ENCODE measurements at regions not wholly inside any gene's neighbourhood (a gene's known extent, or its start where the extent isn't known, plus 50 kb on each side); places are given as distances from the start of the nearest gene placed in this dataset.

DNA sequence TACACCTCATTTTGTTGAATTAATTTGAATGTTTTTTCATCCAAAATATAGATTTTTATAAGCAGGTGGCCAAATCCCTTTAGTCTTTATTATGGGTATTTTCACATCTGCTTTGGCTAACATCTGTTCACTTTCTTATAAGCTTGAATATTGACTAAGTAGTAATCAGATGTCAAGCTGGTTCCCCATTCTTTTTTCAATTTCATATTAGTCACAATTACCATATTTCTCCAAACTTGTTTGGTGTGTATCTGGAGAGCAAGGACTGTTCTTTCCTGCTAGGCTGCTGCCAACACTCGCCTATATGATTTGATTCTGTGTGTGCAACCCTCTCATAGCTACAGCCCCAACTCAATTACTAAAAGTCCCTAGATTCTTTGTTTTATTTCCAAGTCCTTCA is 608.5 kb downstream of the PSAT1 start:
- TF ChIP-seq GATA2 (IDR thresholded peaks at IDR 0.05; ENCODE audit: low read depth, low read length) (no peak), GATA3 (IDR thresholded peaks at IDR 0.05; ENCODE audit: low read depth, low read length) (no peak)

Measured in SH-SY5Y (cell line).